ENCODE measurements at regions not wholly inside any gene's neighbourhood (a gene's known extent, or its start where the extent isn't known, plus 50 kb on each side); places are given as distances from the start of the nearest gene placed in this dataset.
"Not testable (repeated sequence)": the region's sequence is repeated elsewhere in the genome, so short reads cannot be mapped to it uniquely, and the experiment has no call there.

GRCh38 chr3:5974630-5975322 is 787.3 kb downstream of the EDEM1 start:
- no peak for ATAC-seq

GRCh38 chr3:5977331-5977730 is 789.8 kb downstream of the EDEM1 start:
- Mint-ChIP-seq H3K9me3 (peaks cover 16% of the 10 kb centered on the region), H3K4me3 (no peak overlapping the region), H3K36me3 (no peaks in the 10 kb centered on the region), H3K27ac (no peak overlapping the region), H3K4me1 (no peaks in the 10 kb centered on the region)
- DNase-seq (ENCODE audit: low spot score in 2 of 2), result no peak
- no peak for ATAC-seq

More at GRCh38 chr3:5974630-5975322, 787.3 kb downstream of the EDEM1 start:
- no peak for DNase-seq (ENCODE audit: low spot score in 2 of 2)
- Mint-ChIP-seq H3K27ac (no peak overlapping the region), H3K36me3 (no peaks in the 10 kb centered on the region), H3K4me1 (no peaks in the 10 kb centered on the region), H3K9me3 (peaks cover 3% of the 10 kb centered on the region), H3K4me3 (no peak overlapping the region)

- no peak overlapping the region for H3K4me3 Mint-ChIP-seq
- H3K27ac Mint-ChIP-seq, result no peak overlapping the region
- no peaks in the 10 kb centered on the region for H3K36me3 Mint-ChIP-seq
- ATAC-seq (no peak), DNase-seq (ENCODE audit: low spot score in 2 of 2) (no peak)
- H3K4me1 Mint-ChIP-seq, result no peaks in the 10 kb centered on the region
- peaks cover 14% of the 10 kb centered on the region for H3K9me3 Mint-ChIP-seq
These were observed 793.0 kb downstream of the EDEM1 start for GRCh38 chr3:5980475-5980874.

- ATAC-seq (no peak), DNase-seq (ENCODE audit: low spot score in 2 of 2) (no peak)
- Mint-ChIP-seq H3K36me3 (no peaks in the 10 kb centered on the region), H3K4me1 (no peaks in the 10 kb centered on the region), H3K4me3 (no peak overlapping the region), H3K27ac (no peak overlapping the region), H3K9me3 (peaks cover 12% of the 10 kb centered on the region)
These were observed 807.1 kb downstream of the EDEM1 start for GRCh38 chr3:5994651-5995050.

- Mint-ChIP-seq H3K36me3 (no peaks in the 10 kb centered on the region), H3K4me1 (no peaks in the 10 kb centered on the region), H3K4me3 (no peak overlapping the region), H3K9me3 (peaks cover 12% of the 10 kb centered on the region), H3K27ac (no peak overlapping the region)
- DNase-seq (ENCODE audit: low spot score in 2 of 2) (no peak), ATAC-seq (no peak)
These were observed 830.9 kb downstream of the EDEM1 start for GRCh38 chr3:6018456-6018855.

GRCh38 chr3:6022621-6023020 is 835.1 kb downstream of the EDEM1 start:
- Mint-ChIP-seq H3K4me3 (no peak overlapping the region), H3K4me1 (no peaks in the 10 kb centered on the region), H3K9me3 (peaks cover 17% of the 10 kb centered on the region), H3K36me3 (no peaks in the 10 kb centered on the region), H3K27ac (no peak overlapping the region)
- no peak for ATAC-seq
- no peak for DNase-seq (ENCODE audit: low spot score in 2 of 2)

- H3K4me1 Mint-ChIP-seq, result no peaks in the 10 kb centered on the region
- peaks cover 19% of the 10 kb centered on the region for H3K9me3 Mint-ChIP-seq
- H3K36me3 Mint-ChIP-seq, result no peaks in the 10 kb centered on the region
- H3K4me3 Mint-ChIP-seq, result no peak overlapping the region
- H3K27ac Mint-ChIP-seq, result no peak overlapping the region
- ATAC-seq (no peak), DNase-seq (ENCODE audit: low spot score in 2 of 2) (no peak)
These were observed 835.9 kb upstream of the GRM7 start for GRCh38 chr3:6025032-6025431.

- H3K9me3 Mint-ChIP-seq, result peaks cover 32% of the 10 kb centered on the region
- H3K36me3 Mint-ChIP-seq; DNase-seq (ENCODE audit: low spot score in 2 of 2); H3K27ac Mint-ChIP-seq; H3K4me1 Mint-ChIP-seq; H3K4me3 Mint-ChIP-seq; ATAC-seq: not testable (repeated sequence)
These were observed 830.3 kb upstream of the GRM7 start for GRCh38 chr3:6030648-6031047.

GRCh38 chr3:6035626-6036025 is 825.3 kb upstream of the GRM7 start:
- ATAC-seq (no peak), DNase-seq (ENCODE audit: low spot score in 2 of 2) (no peak)
- no peak overlapping the region for H3K4me3 Mint-ChIP-seq
- H3K27ac Mint-ChIP-seq, result no peak overlapping the region
- H3K36me3 Mint-ChIP-seq, result no peaks in the 10 kb centered on the region
- no peaks in the 10 kb centered on the region for H3K4me1 Mint-ChIP-seq
- peaks cover 18% of the 10 kb centered on the region for H3K9me3 Mint-ChIP-seq

GRCh38 chr3:6039971-6040370 is 820.9 kb upstream of the GRM7 start:
- Mint-ChIP-seq H3K4me1 (no peaks in the 10 kb centered on the region), H3K27ac (no peak overlapping the region), H3K4me3 (no peak overlapping the region), H3K36me3 (no peaks in the 10 kb centered on the region), H3K9me3 (peaks cover 13% of the 10 kb centered on the region)
- ATAC-seq (no peak), DNase-seq (ENCODE audit: low spot score in 2 of 2) (no peak)

GRCh38 chr3:6041894-6042293 is 819.0 kb upstream of the GRM7 start:
- no peak for DNase-seq (ENCODE audit: low spot score in 2 of 2)
- ATAC-seq, result no peak
- Mint-ChIP-seq H3K4me3 (no peak overlapping the region), H3K9me3 (peaks cover 16% of the 10 kb centered on the region), H3K4me1 (no peaks in the 10 kb centered on the region), H3K27ac (no peak overlapping the region), H3K36me3 (no peaks in the 10 kb centered on the region)

GRCh38 chr3:6047016-6047415 is 813.9 kb upstream of the GRM7 start:
- DNase-seq (ENCODE audit: low spot score in 2 of 2) (no peak), ATAC-seq (no peak)
- H3K4me1 Mint-ChIP-seq, result no peaks in the 10 kb centered on the region
- H3K36me3 Mint-ChIP-seq, result no peaks in the 10 kb centered on the region
- no peak overlapping the region for H3K27ac Mint-ChIP-seq
- H3K4me3 Mint-ChIP-seq, result no peak overlapping the region
- H3K9me3 Mint-ChIP-seq, result peaks cover 35% of the 10 kb centered on the region

- peaks cover 5% of the 10 kb centered on the region for H3K9me3 Mint-ChIP-seq
- no peak overlapping the region for H3K27ac Mint-ChIP-seq
- no peak for ATAC-seq
- H3K4me1 Mint-ChIP-seq, result no peaks in the 10 kb centered on the region
- DNase-seq (ENCODE audit: low spot score in 2 of 2), result no peak
- no peaks in the 10 kb centered on the region for H3K36me3 Mint-ChIP-seq
- no peak overlapping the region for H3K4me3 Mint-ChIP-seq
These were observed 800.7 kb upstream of the GRM7 start for GRCh38 chr3:6060251-6060650.

GRCh38 chr3:6062261-6063187 is 798.4 kb upstream of the GRM7 start:
- Mint-ChIP-seq H3K4me1 (no peaks in the 10 kb centered on the region), H3K9me3 (peaks cover 10% of the 10 kb centered on the region), H3K27ac (no peak overlapping the region), H3K4me3 (no peak overlapping the region), H3K36me3 (no peaks in the 10 kb centered on the region)
- DNase-seq (ENCODE audit: low spot score in 2 of 2), result no peak
- no peak for ATAC-seq

GRCh38 chr3:6066397-6066796 is 794.5 kb upstream of the GRM7 start:
- Mint-ChIP-seq H3K4me3 (no peak overlapping the region), H3K4me1 (no peaks in the 10 kb centered on the region), H3K36me3 (no peaks in the 10 kb centered on the region), H3K27ac (no peak overlapping the region), H3K9me3 (peaks cover 8% of the 10 kb centered on the region)
- DNase-seq (ENCODE audit: low spot score in 2 of 2) (no peak), ATAC-seq (no peak)
